HepG2 (cell line): ENCODE measurements at regions not wholly inside any gene's neighbourhood (a gene's known extent, or its start where the extent isn't known, plus 50 kb on each side); places are given as distances from the start of the nearest gene placed in this dataset.

Source experiments
- ATAC-seq: fragments of 200-7000 bp; cut with Tn5 transposase; 3 replicates; pipeline ENCODE4 v1.9.1; 2020; ENCODE audit warnings: mild to moderate bottlenecking, moderate library complexity
- BruUV-seq: library from RNA; stranded (reverse); fragments of 400-500 nt; replicated peaks from 2 replicates; lab custom pipeline; 2021; lab: Mats Ljungman, UMichigan
- CTCF ChIA-PET: fragments of 300-600 bp; formaldehyde crosslinking; extraction: SDS; loops from one replicate; lab custom pipeline; 2021; ENCODE audit warnings: low total read pairs, inconsistent platforms, low intra/inter-chr PET ratio; lab: Yijun Ruan, JAX
- POLR2A ChIA-PET: fragments of 350-600 bp; sonication (Branson Sonifier 250); formaldehyde crosslinking; loops from one replicate; lab custom pipeline; 2020; ENCODE audit warnings: antibody characterized with exemption, inconsistent platforms; lab: Yijun Ruan, JAX
- DNase-seq: peaks from one replicate; pipeline ENCODE4 v3.0.0-alpha.2; 2015; ENCODE audit warnings: low spot score
- FAIRE-seq: peaks from 3 replicates; lab custom pipeline; 2011; peaks lifted over from hg19 to GRCh38; lab: Jason Lieb, UNC
- H2AFZ ChIP-seq: one replicate; pipeline ENCODE4 v1.6.1; 2011; ENCODE audit warnings: low read length, inconsistent platforms
- H3K27ac ChIP-seq: fragments of 300-600 bp; 3 replicates; pipeline ENCODE4 v1.8.0; 2011; ENCODE audit warnings: mixed run types, mild to moderate bottlenecking, mixed read lengths, low read length, inconsistent platforms; ENCODE audit not compliant: insufficient read depth; ENCODE audit errors: extremely low read length
- H3K27me3 ChIP-seq, 2 experiments: fragments of 200-600 bp in 1 of 2; 2 replicates in 1 of 2; 3 replicates in 1 of 2; pipeline versions ENCODE4 v1.6.0 to v1.8.0; 2011; ENCODE audit warnings: low read length in 2 of 2, mild to moderate bottlenecking in 2 of 2, moderate library complexity in 2 of 2, inconsistent platforms in 1 of 2; ENCODE audit not compliant: insufficient read depth in 2 of 2, control insufficient read depth in 1 of 2
- H3K36me3 ChIP-seq, 2 experiments: fragments of 200-600 bp in 1 of 2; replicated peaks in 1 of 2; 2 replicates in 1 of 2; 3 replicates in 1 of 2; pipeline versions ENCODE4 v1.5.1 to v1.8.0; 2011; ENCODE audit warnings: low read length in 2 of 2, inconsistent platforms in 1 of 2; ENCODE audit not compliant: insufficient read depth in 2 of 2, control insufficient read depth in 1 of 2
- H3K4me1 ChIP-seq: 2 replicates; pipeline ENCODE4 v1.5.1; 2012; ENCODE audit warnings: low read length, inconsistent platforms; ENCODE audit not compliant: insufficient read depth
- H3K4me2 ChIP-seq: 2 replicates; pipeline ENCODE4 v1.6.0; 2011; ENCODE audit warnings: low read depth, low read length, inconsistent platforms
- H3K4me3 ChIP-seq, 3 experiments: fragments of 200-600 bp in 1 of 3; sonication (generic), shearing (Covaris generic) in 1 of 3; replicated peaks in 1 of 3; 2 replicates each; pipeline ENCODE4 v1.5.1; 2011 to 2016; ENCODE audit warnings: low read length in 3 of 3, inconsistent platforms in 2 of 3, low read depth in 2 of 3, mild to moderate bottlenecking in 2 of 3, control low read depth in 1 of 3, mixed read lengths in 1 of 3; ENCODE audit not compliant: insufficient read depth in 1 of 3
- H3K79me2 ChIP-seq: one replicate; pipeline ENCODE4 v1.6.1; 2011; ENCODE audit warnings: low read length, inconsistent platforms; ENCODE audit not compliant: insufficient read depth
- H3K9ac ChIP-seq: 2 replicates; pipeline ENCODE4 v1.6.0; 2011; ENCODE audit warnings: mild to moderate bottlenecking, low read depth, low read length, inconsistent platforms; ENCODE audit not compliant: insufficient read depth
- H3K9me3 ChIP-seq: 2 replicates; pipeline ENCODE4 v1.5.1; 2012; ENCODE audit warnings: mild to moderate bottlenecking, low read length
- H4K20me1 ChIP-seq: 2 replicates; pipeline ENCODE4 v1.6.0; 2011; ENCODE audit warnings: inconsistent platforms, mild to moderate bottlenecking, low read length, moderate library complexity; ENCODE audit not compliant: insufficient read depth
- ATF2 ChIP-seq: sonication (generic); formaldehyde crosslinking; IDR thresholded peaks from 2 replicates; pipeline ENCODE4 v1.4.0; 2020; ENCODE audit warnings: missing genetic modification reagents
- HMG20B ChIP-seq: conservative IDR thresholded peaks from 2 replicates; pipeline ENCODE4 v1.6.1; 2016; ENCODE audit warnings: missing genetic modification reagents, missing compliant biosample characterization
- HNF1B ChIP-seq: sonication (generic); formaldehyde crosslinking; IDR thresholded peaks from 2 replicates; pipeline ENCODE4 v1.5.1; 2020; ENCODE audit warnings: mild to moderate bottlenecking, moderate library complexity, missing genetic modification reagents
- MEF2D ChIP-seq: sonication (generic); formaldehyde crosslinking; IDR thresholded peaks from 2 replicates; pipeline ENCODE4 v1.5.1; 2020; ENCODE audit warnings: mild to moderate bottlenecking, missing genetic modification reagents
- NR3C1 ChIP-seq: sonication (generic); formaldehyde crosslinking; IDR thresholded peaks from 2 replicates; pipeline ENCODE4 v1.4.0; 2020; ENCODE audit warnings: missing genetic modification reagents
- PPARG ChIP-seq: conservative IDR thresholded peaks from 2 replicates; pipeline ENCODE4 v1.6.1; 2016; ENCODE audit warnings: missing biosample characterization, missing genetic modification reagents
- SALL1 ChIP-seq: sonication (generic); formaldehyde crosslinking; IDR thresholded peaks from 2 replicates; pipeline ENCODE4 v1.8.0; 2022; ENCODE audit warnings: mild to moderate bottlenecking, missing genetic modification reagents
- SALL2 ChIP-seq: sonication (generic); formaldehyde crosslinking; IDR thresholded peaks from 2 replicates; pipeline ENCODE4 v1.8.1; 2023; ENCODE audit warnings: mild to moderate bottlenecking, missing genetic modification reagents, inconsistent platforms
- ZBTB43 ChIP-seq: sonication (generic); formaldehyde crosslinking; conservative IDR thresholded peaks from 2 replicates; pipeline ENCODE4 v1.4.0; 2020; ENCODE audit warnings: missing genetic modification reagents
- ZNF282 ChIP-seq: fragments of 450-650 bp; IDR thresholded peaks from 2 replicates; pipeline ENCODE4 v1.6.1; 2018; ENCODE audit not compliant: partially characterized antibody
- ZNF441 ChIP-seq: sonication (generic); formaldehyde crosslinking; IDR thresholded peaks from 2 replicates; pipeline ENCODE4 v1.7.0; 2021; ENCODE audit warnings: missing genetic modification reagents, borderline replicate concordance
- ZNF546 ChIP-seq: sonication (generic); formaldehyde crosslinking; conservative IDR thresholded peaks from 2 replicates; pipeline ENCODE4 v1.8.1; 2023; ENCODE audit warnings: mild to moderate bottlenecking, missing genetic modification reagents
- ZNF75D ChIP-seq: sonication (generic); formaldehyde crosslinking; IDR thresholded peaks from 2 replicates; pipeline ENCODE4 v1.8.1; 2023; ENCODE audit warnings: missing genetic modification reagents, mild to moderate bottlenecking, borderline replicate concordance
- WGBS: methylation state at CpG from one replicate; pipeline ENCODE4 v1.1.6; 2017; ENCODE audit warnings: low lambda C conversion rate; 5-methylcytosine and 5-hydroxymethylcytosine counted together
- in situ Hi-C: cut with HindIII; loops from 2 replicates; pipeline ENCODE4 v1.10.0; 2017; ENCODE audit warnings: low pct_unique_long_range_greater_than_20kb; ENCODE audit not compliant: extremely low pct_ligation_motif_present
- intact Hi-C: fragments of 100-400 bp; cut with micrococcal nuclease; formaldehyde crosslinking; loops from one replicate; pipeline ENCODE4 v1.10.0; 2022; ENCODE audit not compliant: unreplicated experiment
- TF ChIP-seq, protein P1 (sequence below): sonication (generic); formaldehyde crosslinking; IDR thresholded peaks from 2 replicates; pipeline ENCODE4 v1.4.0; 2020; ENCODE audit warnings: missing genetic modification reagents, borderline replicate concordance
- TF ChIP-seq, protein P2 (sequence below): sonication (generic); formaldehyde crosslinking; IDR thresholded peaks from 2 replicates; pipeline ENCODE4 v1.5.0; 2020; ENCODE audit warnings: mild to moderate bottlenecking, missing genetic modification reagents

DNA sequence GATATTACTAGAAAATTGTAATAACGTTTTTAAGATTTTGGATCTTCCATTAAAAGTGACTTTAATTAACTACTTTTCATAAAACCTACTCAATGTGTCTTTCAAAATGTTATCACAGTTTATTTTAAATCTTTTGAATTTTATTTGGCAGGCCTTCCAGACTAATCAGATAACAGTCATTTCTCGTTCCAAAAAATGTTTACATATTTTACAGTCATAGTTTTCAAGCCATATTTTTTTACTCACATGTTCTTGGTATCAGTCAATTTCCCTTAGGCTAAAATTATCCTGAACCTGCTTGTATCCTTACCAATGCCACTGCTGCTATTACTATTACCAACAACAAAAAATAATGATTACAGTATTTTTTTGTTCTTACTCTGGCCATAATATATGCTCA is 1783.5 kb downstream of the SLITRK5 start (continued):
- no peak for TF ChIP-seq HNF1B
- no peak for TF ChIP-seq MEF2D
- TF ChIP-seq ATF2 = no peak
- TF ChIP-seq ZNF441 = no peak
- no peak for TF ChIP-seq ZNF75D (CRISPR knock-in tag)
- TF ChIP-seq ZBTB43 (CRISPR knock-in tag) = no peak
- no peak for TF ChIP-seq SALL2

- Histone ChIP-seq H3K27me3 (no peaks in the 10 kb centered on the region), H2AFZ (no peak overlapping the region), H3K27ac (no peak overlapping the region), H4K20me1 (no peaks in the 10 kb centered on the region), H3K4me1 (no peaks in the 10 kb centered on the region), H3K9ac (no peak overlapping the region), H3K79me2 (no peaks in the 10 kb centered on the region), H3K4me2 (no peak overlapping the region), H3K4me3 (no peak overlapping the region), H3K9me3 (no peaks in the 10 kb centered on the region), H3K36me3 (no peaks in the 10 kb centered on the region)
- intact Hi-C loops (no loop called here), in situ Hi-C loops (no loop called here)
- DNase-seq (no peak), FAIRE-seq (no peak), ATAC-seq (no peak)
- CTCF ChIA-PET = no interaction called here
- POLR2A ChIA-PET = no interaction called here
- BruUV-seq = no TSS peak
- WGBS = 0% methylated on average over 1 of the region's 1 CpG
- TF ChIP-seq ZNF282 (no peak), NR3C1 (CRISPR knock-in tag) (no peak), ZNF546 (no peak), HMG20B (CRISPR knock-in tag) (no peak), PPARG (CRISPR knock-in tag) (no peak), SALL1 (no peak)
- TF ChIP-seq, protein P1, sequence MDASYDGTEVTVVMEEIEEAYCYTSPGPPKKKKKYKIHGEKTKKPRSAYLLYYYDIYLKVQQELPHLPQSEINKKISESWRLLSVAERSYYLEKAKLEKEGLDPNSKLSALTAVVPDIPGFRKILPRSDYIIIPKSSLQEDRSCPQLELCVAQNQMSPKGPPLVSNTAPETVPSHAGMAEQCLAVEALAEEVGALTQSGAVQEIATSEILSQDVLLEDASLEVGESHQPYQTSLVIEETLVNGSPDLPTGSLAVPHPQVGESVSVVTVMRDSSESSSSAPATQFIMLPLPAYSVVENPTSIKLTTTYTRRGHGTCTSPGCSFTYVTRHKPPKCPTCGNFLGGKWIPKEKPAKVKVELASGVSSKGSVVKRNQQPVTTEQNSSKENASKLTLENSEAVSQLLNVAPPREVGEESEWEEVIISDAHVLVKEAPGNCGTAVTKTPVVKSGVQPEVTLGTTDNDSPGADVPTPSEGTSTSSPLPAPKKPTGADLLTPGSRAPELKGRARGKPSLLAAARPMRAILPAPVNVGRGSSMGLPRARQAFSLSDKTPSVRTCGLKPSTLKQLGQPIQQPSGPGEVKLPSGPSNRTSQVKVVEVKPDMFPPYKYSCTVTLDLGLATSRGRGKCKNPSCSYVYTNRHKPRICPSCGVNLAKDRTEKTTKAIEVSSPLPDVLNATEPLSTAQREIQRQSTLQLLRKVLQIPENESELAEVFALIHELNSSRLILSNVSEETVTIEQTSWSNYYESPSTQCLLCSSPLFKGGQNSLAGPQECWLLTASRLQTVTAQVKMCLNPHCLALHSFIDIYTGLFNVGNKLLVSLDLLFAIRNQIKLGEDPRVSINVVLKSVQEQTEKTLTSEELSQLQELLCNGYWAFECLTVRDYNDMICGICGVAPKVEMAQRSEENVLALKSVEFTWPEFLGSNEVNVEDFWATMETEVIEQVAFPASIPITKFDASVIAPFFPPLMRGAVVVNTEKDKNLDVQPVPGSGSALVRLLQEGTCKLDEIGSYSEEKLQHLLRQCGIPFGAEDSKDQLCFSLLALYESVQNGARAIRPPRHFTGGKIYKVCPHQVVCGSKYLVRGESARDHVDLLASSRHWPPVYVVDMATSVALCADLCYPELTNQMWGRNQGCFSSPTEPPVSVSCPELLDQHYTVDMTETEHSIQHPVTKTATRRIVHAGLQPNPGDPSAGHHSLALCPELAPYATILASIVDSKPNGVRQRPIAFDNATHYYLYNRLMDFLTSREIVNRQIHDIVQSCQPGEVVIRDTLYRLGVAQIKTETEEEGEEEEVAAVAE (CRISPR knock-in tag) = no peak
- TF ChIP-seq, protein P2, sequence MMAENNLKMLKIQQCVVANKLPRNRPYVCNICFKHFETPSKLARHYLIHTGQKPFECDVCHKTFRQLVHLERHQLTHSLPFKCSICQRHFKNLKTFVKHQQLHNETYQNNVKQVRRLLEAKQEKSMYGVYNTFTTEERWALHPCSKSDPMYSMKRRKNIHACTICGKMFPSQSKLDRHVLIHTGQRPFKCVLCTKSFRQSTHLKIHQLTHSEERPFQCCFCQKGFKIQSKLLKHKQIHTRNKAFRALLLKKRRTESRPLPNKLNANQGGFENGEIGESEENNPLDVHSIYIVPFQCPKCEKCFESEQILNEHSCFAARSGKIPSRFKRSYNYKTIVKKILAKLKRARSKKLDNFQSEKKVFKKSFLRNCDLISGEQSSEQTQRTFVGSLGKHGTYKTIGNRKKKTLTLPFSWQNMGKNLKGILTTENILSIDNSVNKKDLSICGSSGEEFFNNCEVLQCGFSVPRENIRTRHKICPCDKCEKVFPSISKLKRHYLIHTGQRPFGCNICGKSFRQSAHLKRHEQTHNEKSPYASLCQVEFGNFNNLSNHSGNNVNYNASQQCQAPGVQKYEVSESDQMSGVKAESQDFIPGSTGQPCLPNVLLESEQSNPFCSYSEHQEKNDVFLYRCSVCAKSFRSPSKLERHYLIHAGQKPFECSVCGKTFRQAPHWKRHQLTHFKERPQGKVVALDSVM (CRISPR knock-in tag) = no peak
Measured at GRCh38 chr13:89455225-89455624, 1784.1 kb downstream of the SLITRK5 start.
